Esophagus muscularis mucosa (tissue), 3 donors: ENCODE measurements at regions not wholly inside any gene's neighbourhood (a gene's known extent, or its start where the extent isn't known, plus 50 kb on each side); places are given as distances from the start of the nearest gene placed in this dataset.

Source experiments
- CTCF ChIP-seq, 3 experiments: fragments of 200-600 bp in 2 of 3; fragments of 450-650 bp in 1 of 3; sonication (generic) in 2 of 3; IDR thresholded peaks; one replicate each; pipeline ENCODE4 v1.5.1; 2017 to 2019; ENCODE audit warnings: antibody characterized with exemption in 3 of 3, mild to moderate bottlenecking in 2 of 3, moderate library complexity in 1 of 3
- POLR2A ChIP-seq: fragments of 450-650 bp; IDR thresholded peaks from one replicate; pipeline ENCODE4 v1.6.1; 2017; ENCODE audit warnings: antibody characterized with exemption, moderate library complexity, mild to moderate bottlenecking, low read depth

- TF ChIP-seq POLR2A = no peak
- TF ChIP-seq CTCF (IDR thresholded peaks at IDR 0.05) = no peak
Observed at GRCh38 chr4:112075906-112076305, 69.3 kb upstream of the FAM241A start.
